ENCODE measurements at regions not wholly inside any gene's neighbourhood (a gene's known extent, or its start where the extent isn't known, plus 50 kb on each side); places are given as distances from the start of the nearest gene placed in this dataset.

- TF ChIP-seq, protein P1, sequence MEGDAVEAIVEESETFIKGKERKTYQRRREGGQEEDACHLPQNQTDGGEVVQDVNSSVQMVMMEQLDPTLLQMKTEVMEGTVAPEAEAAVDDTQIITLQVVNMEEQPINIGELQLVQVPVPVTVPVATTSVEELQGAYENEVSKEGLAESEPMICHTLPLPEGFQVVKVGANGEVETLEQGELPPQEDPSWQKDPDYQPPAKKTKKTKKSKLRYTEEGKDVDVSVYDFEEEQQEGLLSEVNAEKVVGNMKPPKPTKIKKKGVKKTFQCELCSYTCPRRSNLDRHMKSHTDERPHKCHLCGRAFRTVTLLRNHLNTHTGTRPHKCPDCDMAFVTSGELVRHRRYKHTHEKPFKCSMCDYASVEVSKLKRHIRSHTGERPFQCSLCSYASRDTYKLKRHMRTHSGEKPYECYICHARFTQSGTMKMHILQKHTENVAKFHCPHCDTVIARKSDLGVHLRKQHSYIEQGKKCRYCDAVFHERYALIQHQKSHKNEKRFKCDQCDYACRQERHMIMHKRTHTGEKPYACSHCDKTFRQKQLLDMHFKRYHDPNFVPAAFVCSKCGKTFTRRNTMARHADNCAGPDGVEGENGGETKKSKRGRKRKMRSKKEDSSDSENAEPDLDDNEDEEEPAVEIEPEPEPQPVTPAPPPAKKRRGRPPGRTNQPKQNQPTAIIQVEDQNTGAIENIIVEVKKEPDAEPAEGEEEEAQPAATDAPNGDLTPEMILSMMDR (IDR thresholded peaks at IDR 0.05; ENCODE audit: insufficient read depth, low read length) = no peak
- TF ChIP-seq GABPA (IDR thresholded peaks at IDR 0.05; ENCODE audit: low read depth) = no peak
- TF ChIP-seq, protein P2, sequence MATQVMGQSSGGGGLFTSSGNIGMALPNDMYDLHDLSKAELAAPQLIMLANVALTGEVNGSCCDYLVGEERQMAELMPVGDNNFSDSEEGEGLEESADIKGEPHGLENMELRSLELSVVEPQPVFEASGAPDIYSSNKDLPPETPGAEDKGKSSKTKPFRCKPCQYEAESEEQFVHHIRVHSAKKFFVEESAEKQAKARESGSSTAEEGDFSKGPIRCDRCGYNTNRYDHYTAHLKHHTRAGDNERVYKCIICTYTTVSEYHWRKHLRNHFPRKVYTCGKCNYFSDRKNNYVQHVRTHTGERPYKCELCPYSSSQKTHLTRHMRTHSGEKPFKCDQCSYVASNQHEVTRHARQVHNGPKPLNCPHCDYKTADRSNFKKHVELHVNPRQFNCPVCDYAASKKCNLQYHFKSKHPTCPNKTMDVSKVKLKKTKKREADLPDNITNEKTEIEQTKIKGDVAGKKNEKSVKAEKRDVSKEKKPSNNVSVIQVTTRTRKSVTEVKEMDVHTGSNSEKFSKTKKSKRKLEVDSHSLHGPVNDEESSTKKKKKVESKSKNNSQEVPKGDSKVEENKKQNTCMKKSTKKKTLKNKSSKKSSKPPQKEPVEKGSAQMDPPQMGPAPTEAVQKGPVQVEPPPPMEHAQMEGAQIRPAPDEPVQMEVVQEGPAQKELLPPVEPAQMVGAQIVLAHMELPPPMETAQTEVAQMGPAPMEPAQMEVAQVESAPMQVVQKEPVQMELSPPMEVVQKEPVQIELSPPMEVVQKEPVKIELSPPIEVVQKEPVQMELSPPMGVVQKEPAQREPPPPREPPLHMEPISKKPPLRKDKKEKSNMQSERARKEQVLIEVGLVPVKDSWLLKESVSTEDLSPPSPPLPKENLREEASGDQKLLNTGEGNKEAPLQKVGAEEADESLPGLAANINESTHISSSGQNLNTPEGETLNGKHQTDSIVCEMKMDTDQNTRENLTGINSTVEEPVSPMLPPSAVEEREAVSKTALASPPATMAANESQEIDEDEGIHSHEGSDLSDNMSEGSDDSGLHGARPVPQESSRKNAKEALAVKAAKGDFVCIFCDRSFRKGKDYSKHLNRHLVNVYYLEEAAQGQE (IDR thresholded peaks at IDR 0.05; ENCODE audit: insufficient replicate concordance, low read depth) = no peak
- TF ChIP-seq POLR2AphosphoS5 (IDR thresholded peaks at IDR 0.05; ENCODE audit: low read depth) = no peak
- TF ChIP-seq SPI1 (IDR thresholded peaks at IDR 0.05; ENCODE audit: borderline replicate concordance, low read depth) = no peak
These were observed 1247.1 kb upstream of the NXPH2 start for GRCh38 chr2:140027320-140027719.
